ENCODE measurements at regions not wholly inside any gene's neighbourhood (a gene's known extent, or its start where the extent isn't known, plus 50 kb on each side); places are given as distances from the start of the nearest gene placed in this dataset.

DNA sequence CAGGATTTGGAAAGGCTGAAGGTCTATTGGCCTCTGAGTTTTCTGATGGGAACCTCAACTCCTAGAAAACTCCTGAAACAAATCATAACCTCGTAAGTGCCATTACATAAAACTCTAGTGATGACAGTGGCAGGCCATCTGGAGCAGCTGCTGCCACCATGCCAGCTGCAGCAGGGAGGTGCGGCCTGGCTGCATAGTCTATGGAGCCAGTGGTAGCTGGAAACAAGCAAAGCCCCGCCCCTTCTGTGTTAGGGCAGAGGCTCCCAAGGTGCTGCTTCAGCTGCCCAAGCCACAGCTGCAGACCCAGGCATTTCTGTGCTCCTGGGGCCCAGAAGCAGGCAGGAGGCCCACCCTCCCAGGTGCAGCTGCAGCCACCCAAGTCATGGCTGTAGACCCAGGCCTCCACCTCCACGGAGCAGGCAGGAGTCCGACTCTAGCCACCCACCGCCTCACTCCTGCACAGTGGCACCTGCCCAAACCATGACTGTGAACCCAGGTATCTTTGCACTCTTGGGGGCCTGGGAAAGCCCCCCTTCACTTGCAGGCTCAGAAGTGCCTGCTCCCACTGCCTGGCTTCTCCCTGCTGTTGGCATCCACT lies 254.1 kb upstream of the KCNJ16 start:
- TF ChIP-seq POLR2A (IDR thresholded peaks at IDR 0.05), result no peak
- no peak for TF ChIP-seq CTCF (IDR thresholded peaks at IDR 0.05)
- TF ChIP-seq EP300 (IDR thresholded peaks at IDR 0.05), result no peak
- TF ChIP-seq POLR2AphosphoS5 (IDR thresholded peaks at IDR 0.05), result no peak

Data from upper lobe of left lung (tissue), 4 donors.